ENCODE measurements at regions not wholly inside any gene's neighbourhood (a gene's known extent, or its start where the extent isn't known, plus 50 kb on each side); places are given as distances from the start of the nearest gene placed in this dataset.

DNA sequence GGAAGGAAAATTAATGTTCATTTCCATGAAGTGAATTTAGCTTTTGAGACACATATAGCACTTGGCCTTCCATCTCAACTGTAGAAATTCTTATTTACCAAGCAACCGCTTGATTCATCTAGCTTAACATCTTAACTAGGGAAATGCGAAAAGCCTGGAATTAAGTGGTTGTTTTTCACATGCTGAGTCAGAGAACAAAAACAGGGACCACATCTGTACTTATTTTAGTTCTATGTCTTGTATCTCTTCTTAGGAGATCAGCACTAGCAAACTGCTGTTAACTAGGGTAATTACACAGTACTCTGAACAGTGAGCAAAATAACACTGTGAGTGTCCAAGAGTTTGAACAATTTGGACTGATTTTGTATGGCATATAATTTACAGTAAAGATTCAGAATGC, 590.9 kb upstream of the NRSN1 start:
- no CpG with 5 or more reads among the region's 2 CpGs for WGBS (ENCODE audit: extremely low coverage, insufficient read length, low lambda C conversion rate)
- Histone ChIP-seq H4K91ac (ENCODE audit: insufficient read length, low read depth, low read length) (no peak overlapping the region), H3K56ac (ENCODE audit: insufficient read length, low read depth, low read length) (no peak overlapping the region), H4K5ac (ENCODE audit: insufficient read length, low read depth, low read length) (no peak overlapping the region), H3K23ac (ENCODE audit: insufficient read length, low read depth, low read length) (no peak overlapping the region), H3K14ac (ENCODE audit: insufficient read depth, low read length) (no peak overlapping the region), H2BK15ac (ENCODE audit: low read depth, low read length) (no peak overlapping the region), H2BK12ac (ENCODE audit: insufficient read length, low read depth, low read length) (no peak overlapping the region), H2AFZ (ENCODE audit: low read length) (no peak overlapping the region), H2BK5ac (ENCODE audit: insufficient read length, low read length) (no peak overlapping the region), H2BK120ac (ENCODE audit: low read depth, low read length, poor library complexity, severe bottlenecking) (no peak overlapping the region), H4K8ac (replicated peaks; ENCODE audit: insufficient read length, low read depth, low read length) (no peak overlapping the region), H3K4ac (ENCODE audit: low read depth, low read length) (no peak overlapping the region), H3K18ac (ENCODE audit: insufficient read length, low read depth, low read length) (no peak overlapping the region), H3T11ph (ENCODE audit: low read length) (no peak overlapping the region), H3K27me3 (ENCODE audit: insufficient read depth, low read length) (no peaks in the 10 kb centered on the region), H3K23me2 (ENCODE audit: insufficient read length, low read depth, low read length, poor library complexity, severe bottlenecking) (no peaks in the 10 kb centered on the region), H3K79me2 (ENCODE audit: insufficient read depth, low read length) (no peaks in the 10 kb centered on the region), H3K4me1 (ENCODE audit: insufficient read depth, low read length) (no peaks in the 10 kb centered on the region), H3K9ac (ENCODE audit: extremely low read depth, insufficient read length, low read length) (no peak overlapping the region), H3K9me3 (ENCODE audit: control insufficient read depth, low read depth, low read length) (no peaks in the 10 kb centered on the region), H4K20me1 (ENCODE audit: control insufficient read depth, insufficient read depth, insufficient read length) (no peaks in the 10 kb centered on the region), H2AK5ac (ENCODE audit: insufficient read length, low read length) (no peak overlapping the region), H3K4me2 (ENCODE audit: insufficient read depth, insufficient read length, low read length) (no peak overlapping the region), H2BK20ac (ENCODE audit: low read depth, low read length, poor library complexity, severe bottlenecking) (no peak overlapping the region), H3K79me1 (ENCODE audit: insufficient read depth, low read depth, low read length, poor library complexity, severe bottlenecking) (no peaks in the 10 kb centered on the region), H3K27ac (ENCODE audit: insufficient read length, low read depth, low read length) (no peak overlapping the region)
- peaks cover 4 to 7% of the 10 kb centered on the region in 2 experiments; a peak in 3 of 4 replicates for H3K4me1 Mint-ChIP-seq
- no peak overlapping the region for H3K4me3 Mint-ChIP-seq
- H3K27me3 Mint-ChIP-seq (ENCODE audit: low read depth) = no peaks in the 10 kb centered on the region
- no peak overlapping the region for H3K27ac Mint-ChIP-seq
- DNase-seq = no peak
- H3K36me3 Mint-ChIP-seq (ENCODE audit: insufficient read depth in 1 of 3, low read depth in 3 of 3) = no peaks in the 10 kb centered on the region
- TF ChIP-seq, protein P1, sequence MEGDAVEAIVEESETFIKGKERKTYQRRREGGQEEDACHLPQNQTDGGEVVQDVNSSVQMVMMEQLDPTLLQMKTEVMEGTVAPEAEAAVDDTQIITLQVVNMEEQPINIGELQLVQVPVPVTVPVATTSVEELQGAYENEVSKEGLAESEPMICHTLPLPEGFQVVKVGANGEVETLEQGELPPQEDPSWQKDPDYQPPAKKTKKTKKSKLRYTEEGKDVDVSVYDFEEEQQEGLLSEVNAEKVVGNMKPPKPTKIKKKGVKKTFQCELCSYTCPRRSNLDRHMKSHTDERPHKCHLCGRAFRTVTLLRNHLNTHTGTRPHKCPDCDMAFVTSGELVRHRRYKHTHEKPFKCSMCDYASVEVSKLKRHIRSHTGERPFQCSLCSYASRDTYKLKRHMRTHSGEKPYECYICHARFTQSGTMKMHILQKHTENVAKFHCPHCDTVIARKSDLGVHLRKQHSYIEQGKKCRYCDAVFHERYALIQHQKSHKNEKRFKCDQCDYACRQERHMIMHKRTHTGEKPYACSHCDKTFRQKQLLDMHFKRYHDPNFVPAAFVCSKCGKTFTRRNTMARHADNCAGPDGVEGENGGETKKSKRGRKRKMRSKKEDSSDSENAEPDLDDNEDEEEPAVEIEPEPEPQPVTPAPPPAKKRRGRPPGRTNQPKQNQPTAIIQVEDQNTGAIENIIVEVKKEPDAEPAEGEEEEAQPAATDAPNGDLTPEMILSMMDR (conservative IDR thresholded peaks at IDR 0.05) = no peak
- no peaks in the 10 kb centered on the region; a peak in 1 of 5 replicates for H3K9me3 Mint-ChIP-seq
